GM18505 (cell line): ENCODE measurements at regions not wholly inside any gene's neighbourhood (a gene's known extent, or its start where the extent isn't known, plus 50 kb on each side); places are given as distances from the start of the nearest gene placed in this dataset.

Experiments used
- ATAC-seq: cut with Tn5 transposase; IDR thresholded peaks from one replicate; pipeline ENCODE4 v1.9.1; 2021; ENCODE audit not compliant: unreplicated experiment
- POLR2A ChIP-seq: IDR thresholded peaks from 4 replicates; pipeline ENCODE4 v1.6.1; 2011; ENCODE audit warnings: borderline replicate concordance; ENCODE audit not compliant: insufficient read depth, insufficient read length; ENCODE audit errors: extremely low read depth

DNA sequence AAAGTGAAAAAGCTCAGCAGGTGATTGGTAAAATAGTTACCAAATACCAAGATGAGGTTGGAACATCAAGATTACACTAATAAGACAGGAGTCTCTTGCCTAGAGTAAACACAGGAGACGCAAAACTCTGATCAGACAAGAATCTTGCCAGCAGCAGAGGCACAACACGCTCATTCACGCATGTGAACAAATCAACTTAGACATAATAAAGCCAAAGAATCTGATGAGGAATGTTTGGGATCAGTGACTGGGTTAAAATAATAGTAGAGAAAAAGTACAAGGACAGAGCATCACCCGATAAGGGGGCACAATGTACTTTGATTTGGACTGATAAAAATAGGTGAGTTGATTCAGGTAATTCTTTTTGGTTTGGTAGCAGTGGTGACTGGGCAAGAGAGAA, 159.5 kb upstream of the GRIP1 start:
- no peak for TF ChIP-seq POLR2A
- ATAC-seq, result no peak

DNA sequence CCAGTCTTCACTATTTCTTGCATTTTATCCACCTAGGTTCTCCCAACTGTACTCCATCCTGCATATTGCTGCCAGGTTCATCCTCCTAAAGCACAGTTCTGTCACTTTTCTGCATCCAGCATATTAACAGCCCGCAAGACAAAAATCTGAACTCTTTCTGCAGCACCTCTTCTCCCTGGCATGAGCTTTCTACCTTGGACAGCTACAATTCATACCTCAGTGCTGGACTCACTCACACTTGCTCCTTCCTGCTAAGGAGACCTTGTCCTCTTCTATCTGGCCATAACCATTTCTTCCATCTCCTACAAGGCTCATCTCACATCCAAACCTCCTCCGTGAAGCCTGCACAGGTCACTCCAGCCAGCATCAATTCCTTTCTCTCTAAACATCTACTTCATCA, 170.1 kb upstream of the GRIP1 start:
- TF ChIP-seq POLR2A, result no peak
- ATAC-seq, result no peak

DNA sequence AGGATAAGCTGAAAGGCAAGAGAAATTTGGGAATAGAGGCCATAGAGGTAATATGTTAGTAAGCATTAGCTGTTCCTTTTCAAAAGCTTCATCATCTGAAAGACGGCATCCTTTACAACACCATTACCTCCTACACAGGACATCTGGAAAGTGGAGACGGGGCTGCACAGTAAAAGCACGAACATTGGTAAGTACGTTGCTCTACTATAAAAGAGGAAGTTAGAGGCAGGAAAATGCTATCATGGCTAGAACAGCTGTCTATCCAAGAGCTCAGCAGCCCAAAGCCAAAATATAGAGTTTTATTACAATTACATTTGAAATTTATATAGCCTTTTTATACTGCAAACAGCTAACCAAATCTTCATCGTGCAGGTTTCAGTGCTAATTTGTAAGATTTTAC, 172.3 kb upstream of the GRIP1 start:
- no peak for ATAC-seq
- TF ChIP-seq POLR2A, result no peak

DNA sequence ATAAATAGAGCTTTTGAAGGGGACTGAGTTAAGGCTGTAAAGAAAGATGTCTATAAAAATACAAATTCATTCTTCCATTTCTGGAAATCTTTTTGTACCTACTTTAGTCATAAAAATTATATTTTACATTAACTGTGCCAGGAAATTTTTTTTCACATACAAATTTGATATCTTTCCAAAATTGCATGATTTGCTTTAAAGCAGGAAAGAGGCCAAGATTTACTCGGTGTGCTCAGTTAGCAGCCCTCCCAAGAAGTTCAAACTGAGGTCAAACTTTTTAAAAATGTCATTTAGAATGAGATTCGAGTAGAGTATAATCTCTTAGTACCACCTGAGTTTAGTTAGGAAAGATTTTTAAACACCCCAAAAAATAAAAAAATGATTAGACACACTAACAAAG, 173.2 kb upstream of the GRIP1 start:
- TF ChIP-seq POLR2A, result no peak
- no peak for ATAC-seq

DNA sequence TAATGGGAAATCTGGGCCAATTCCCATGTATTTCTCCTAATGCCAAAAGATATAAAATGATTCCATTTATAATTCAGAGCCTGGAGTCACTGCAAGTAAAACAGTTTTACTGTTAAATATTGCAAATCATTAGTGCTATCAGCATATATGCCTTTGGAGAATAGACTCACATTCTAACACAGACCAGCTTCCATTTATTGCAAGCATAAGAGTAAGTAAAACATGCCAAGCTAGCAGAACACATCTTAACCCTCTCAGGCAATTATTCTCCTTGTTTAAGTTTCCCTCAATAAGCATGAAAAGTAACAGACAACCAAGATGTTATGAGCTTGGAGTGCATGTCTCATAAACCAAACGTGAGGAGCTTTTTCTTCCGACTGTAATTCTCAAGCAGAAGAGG, 173.9 kb upstream of the GRIP1 start:
- no peak for ATAC-seq
- no peak for TF ChIP-seq POLR2A

DNA sequence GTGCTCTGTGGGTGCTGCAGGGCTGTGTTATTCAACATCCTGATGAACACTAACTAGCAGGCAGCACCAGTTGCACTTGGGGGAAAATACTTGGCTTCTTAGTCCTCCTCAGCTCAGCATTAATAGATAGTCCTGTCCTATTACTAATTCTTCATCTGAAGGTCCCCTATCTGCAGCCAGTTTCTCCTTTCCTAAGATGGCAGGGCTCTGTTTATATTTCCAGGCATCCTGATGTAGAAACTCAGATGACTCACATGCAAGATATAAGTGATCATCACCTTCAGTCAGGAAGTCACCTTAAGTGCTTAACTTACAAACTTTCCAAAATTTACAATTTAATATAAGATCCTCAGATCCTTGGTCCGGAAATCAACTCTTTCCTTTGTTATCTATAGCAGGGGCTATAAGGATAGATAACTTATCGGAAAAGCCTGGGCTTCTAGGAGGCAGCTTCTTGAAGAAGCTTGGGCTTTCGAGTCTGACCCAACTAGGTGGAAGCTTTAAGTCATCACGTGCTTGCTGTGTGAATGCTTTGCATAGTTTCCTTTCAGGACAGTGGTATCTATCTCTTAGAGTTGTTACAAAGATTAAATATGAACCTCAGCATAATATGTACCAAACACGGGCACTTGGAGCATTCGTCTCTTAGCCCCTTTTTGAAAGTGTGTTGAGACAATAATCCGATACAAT, 181.0 kb upstream of the GRIP1 start:
- no peak for TF ChIP-seq POLR2A
- no peak for ATAC-seq

DNA sequence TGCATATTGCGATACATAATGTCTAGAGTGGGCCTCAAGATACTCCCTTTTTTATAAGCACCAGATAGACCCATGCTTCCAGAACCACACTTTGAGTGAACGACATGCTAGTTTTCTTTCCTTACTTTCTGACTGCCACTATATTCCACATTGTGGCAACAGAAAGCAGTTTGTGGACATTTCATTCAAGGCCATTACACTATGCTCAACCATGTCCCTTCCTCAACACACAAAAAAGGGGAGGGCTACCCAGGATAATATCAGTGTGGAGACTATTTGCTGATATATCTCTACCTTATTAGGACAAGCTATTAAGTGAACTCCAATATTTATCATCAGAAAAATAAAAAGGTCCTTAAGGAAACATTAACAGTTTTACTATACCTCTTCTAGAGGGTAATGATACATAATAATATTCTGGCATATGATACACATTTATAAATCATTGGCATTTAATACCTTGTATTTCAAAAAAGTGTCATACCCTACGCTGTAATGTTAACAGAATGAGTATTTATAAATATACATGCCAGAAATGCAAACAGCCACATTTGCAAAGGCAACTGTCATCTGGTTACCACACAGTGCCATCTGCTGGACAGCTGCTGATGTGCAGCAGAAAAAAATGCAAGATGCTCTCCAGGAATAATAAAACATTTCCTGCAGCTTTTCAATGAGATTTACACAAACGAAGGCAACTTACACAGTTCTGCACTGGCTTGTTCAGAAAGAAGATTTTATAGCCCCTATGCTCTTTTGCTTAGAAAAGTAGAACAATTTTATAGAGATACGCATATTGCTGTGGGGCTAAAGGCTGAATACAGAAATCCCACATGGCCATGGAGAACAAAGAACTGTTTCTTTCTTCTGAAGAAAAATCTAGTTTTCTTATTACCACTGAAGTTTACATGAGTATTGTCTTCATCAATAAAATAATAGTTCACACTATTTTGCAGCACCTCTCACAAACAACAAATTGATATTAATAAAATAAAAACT, 182.2 kb upstream of the GRIP1 start:
- ATAC-seq, result no peak
- no peak for TF ChIP-seq POLR2A

DNA sequence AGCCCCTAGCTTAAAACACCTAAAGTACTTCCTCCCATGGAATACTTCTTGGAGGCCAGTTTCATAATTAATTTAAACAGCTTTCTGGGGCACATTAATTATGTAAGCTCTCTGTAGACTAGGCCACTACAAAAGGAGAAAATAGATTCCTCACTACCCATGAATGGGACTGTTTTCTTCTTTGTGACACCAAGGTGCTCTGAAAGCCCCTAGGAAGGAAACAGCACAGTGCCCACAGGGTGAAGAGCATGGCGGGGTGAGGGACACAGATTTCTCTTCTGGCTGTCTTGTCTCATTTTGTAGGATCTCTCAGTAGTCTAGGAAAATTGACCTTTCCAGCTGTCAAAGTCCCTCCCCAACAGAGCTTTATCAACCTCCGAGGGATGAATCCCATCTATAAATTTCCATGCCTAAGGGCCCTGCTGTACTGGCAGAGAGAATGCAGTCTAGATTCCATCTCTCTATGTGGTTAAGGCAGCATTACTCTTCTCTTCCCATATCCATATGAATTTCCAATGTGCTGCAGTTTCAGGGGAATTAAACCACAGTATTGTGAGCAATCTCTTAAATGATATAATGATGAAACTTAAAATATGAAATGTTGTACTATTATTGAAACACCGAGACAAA, 183.6 kb upstream of the GRIP1 start:
- no peak for ATAC-seq
- no peak for TF ChIP-seq POLR2A

DNA sequence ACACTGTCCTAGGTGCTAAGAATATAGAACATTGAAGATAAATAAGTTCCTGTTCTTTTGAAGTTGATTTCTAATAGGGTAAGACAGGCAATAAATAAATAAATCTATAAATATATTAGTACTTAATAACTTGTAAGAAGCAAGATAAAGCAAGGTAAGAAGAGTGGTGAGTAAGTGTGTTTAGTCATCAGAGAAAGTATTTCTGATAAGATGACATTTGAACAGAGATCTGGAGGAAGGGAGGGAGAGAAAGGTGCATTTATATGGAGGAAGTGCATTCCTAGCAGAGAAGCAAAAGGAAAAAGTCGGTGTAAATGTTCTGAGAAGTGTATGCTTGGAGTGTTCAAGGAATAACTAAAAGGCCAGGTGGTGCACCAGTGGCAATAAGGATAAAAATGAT, 184.4 kb upstream of the GRIP1 start:
- TF ChIP-seq POLR2A, result no peak
- ATAC-seq, result no peak

DNA sequence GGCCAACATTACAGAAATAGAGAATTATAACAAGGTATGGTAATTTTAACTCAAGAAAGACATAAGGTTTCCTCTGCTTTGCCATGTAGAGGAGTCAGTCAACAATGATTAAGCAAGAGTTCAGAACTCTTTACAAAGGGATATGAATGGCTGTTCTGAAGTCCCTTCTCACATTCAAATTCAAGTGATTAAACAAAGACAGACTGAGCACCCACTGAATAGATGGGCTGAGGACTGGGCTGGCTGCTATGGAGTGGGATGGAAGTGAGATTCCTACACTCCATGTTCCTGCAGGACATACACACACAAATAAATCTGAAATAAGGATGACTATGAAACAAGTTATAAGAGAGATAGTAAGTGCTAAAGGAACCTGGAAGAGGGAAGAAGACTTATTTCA, 199.0 kb upstream of the GRIP1 start:
- TF ChIP-seq POLR2A, result no peak
- ATAC-seq, result no peak

DNA sequence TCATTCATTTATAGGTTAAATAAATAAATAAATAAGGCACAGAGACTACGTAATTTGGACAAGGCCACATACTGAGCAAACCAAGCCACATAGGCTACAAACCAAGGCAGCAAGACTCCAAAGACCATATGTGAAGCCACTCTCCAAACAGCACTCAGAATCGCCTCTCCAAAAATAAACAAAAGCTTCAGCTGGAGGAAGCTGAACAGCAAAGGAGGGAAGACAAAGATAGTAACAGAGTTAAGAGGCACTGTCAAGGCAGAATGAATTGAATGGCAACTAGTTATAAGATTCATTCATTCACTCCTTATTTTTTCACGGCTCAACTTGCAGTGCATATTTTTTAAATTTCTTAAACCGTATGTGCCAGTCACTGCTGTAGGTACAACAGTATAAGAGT, 200.5 kb upstream of the GRIP1 start:
- TF ChIP-seq POLR2A, result no peak
- ATAC-seq, result no peak

DNA sequence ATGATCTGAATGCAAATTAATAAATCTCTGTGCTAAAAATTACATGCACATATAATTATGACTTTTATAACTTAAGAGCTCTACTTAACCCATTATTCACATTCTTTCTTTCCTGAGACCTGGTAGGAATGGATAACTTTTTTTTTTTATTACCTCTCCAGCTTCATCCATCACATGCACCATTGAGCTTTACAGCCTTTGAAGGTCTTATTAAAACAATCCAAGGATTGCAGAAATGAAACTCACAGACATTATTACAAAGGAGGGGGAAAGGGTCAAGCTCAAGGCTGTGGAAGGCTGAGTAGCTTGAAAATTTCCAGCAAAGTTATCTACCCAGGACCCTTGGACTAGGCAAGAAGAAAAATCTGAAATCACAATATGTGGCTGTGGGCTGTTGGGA, 202.5 kb upstream of the GRIP1 start:
- no peak for ATAC-seq
- no peak for TF ChIP-seq POLR2A

DNA sequence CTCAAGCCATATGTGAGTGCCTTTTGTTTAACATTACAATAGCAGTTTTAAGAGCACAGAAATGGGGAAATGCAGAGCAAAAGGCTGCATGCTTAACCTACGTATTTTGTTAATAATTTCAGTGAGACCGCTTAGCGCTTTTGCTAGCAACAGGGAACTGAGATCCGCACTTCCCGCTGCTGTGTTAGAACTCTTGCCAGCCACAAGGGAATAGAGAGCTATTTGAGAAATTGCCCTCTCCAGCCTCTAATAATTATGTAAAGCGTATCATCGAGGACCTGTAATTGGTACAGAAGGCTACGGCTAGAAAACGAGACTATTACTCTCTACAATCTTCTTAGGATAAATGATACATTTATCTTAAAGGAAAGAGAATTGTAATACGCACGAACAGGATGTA, 205.2 kb upstream of the GRIP1 start:
- no peak for TF ChIP-seq POLR2A
- no peak for ATAC-seq
